ENCODE measurements at regions not wholly inside any gene's neighbourhood (a gene's known extent, or its start where the extent isn't known, plus 50 kb on each side); places are given as distances from the start of the nearest gene placed in this dataset.

- ChIA-PET POLR2A (ENCODE audit: unreplicated experiment) (no interaction called here), CTCF (no interaction called here)
- Histone ChIP-seq H4K5ac (ENCODE audit: low read depth, low read length) (no peak overlapping the region), H2BK120ac (ENCODE audit: low read depth, low read length) (no peak overlapping the region), H2BK5ac (ENCODE audit: low read depth, low read length, poor library complexity, severe bottlenecking) (no peak overlapping the region), H3K4me1 (ENCODE audit: control insufficient read depth, insufficient read depth, low read length) (no peaks in the 10 kb centered on the region), H2AFZ (replicated peaks; ENCODE audit: low read length, poor library complexity) (no peak overlapping the region), H3K4ac (ENCODE audit: low read depth, low read length) (no peak overlapping the region), H3K9me1 (ENCODE audit: insufficient read depth, low read length) (no peaks in the 10 kb centered on the region), H3K4me3 (ENCODE audit: insufficient read depth, low read depth, low read length) (no peak overlapping the region), H3K23ac (ENCODE audit: low read depth, low read length) (no peak overlapping the region), H3K9me3 (ENCODE audit: control insufficient read depth, insufficient read depth, low read length) (no peaks in the 10 kb centered on the region; the same call in 1 of the 2 replicates), H4K8ac (ENCODE audit: low read depth in 2 of 2, low read length in 2 of 2) (no peak overlapping the region), H3K27ac (ENCODE audit: insufficient read depth, low read length) (no peak overlapping the region), H4K20me1 (ENCODE audit: insufficient read depth, low read length) (no peaks in the 10 kb centered on the region), H3K27me3 (ENCODE audit: control insufficient read depth, insufficient read depth, low read length) (no peaks in the 10 kb centered on the region), H3K79me1 (ENCODE audit: low read depth in 1 of 2, low read length in 2 of 2) (no peaks in the 10 kb centered on the region), H3K14ac (replicated peaks; ENCODE audit: low read depth, low read length) (no peak overlapping the region), H3K56ac (ENCODE audit: extremely low read depth, insufficient read depth, low read length) (no peak overlapping the region), H2AK5ac (ENCODE audit: low read depth, low read length) (no peak overlapping the region), H2BK15ac (ENCODE audit: low read depth, low read length) (no peak overlapping the region), H3K18ac (ENCODE audit: low read depth, low read length) (no peak overlapping the region), H3K36me3 (ENCODE audit: control insufficient read depth, insufficient read depth, low read length) (no peaks in the 10 kb centered on the region), H3K4me2 (ENCODE audit: low read depth, low read length) (no peak overlapping the region), H2BK20ac (ENCODE audit: low read depth, low read length) (no peak overlapping the region), H3K9ac (ENCODE audit: low read depth, low read length) (no peak overlapping the region), H4K91ac (ENCODE audit: insufficient read depth, low read depth, low read length) (no peak overlapping the region), H2AK9ac (replicated peaks; ENCODE audit: low read depth, low read length, poor library complexity) (no peak overlapping the region)
- no CpG with 5 or more reads among the region's 4 CpGs for WGBS, 2 experiments (ENCODE audit: extremely low coverage in 2 of 2, insufficient read length in 1 of 2)
- intact Hi-C loops (cut with micrococcal nuclease) (no loop called here), in situ Hi-C loops (cut with MboI; ENCODE audit: low sequenced_read_pairs) (no loop called here), dilution Hi-C loops (cut with HindIII; ENCODE audit: low sequenced_read_pairs, unreplicated experiment) (no loop called here)
- DNase-seq (no peak), ATAC-seq (ENCODE audit: low read depth) (no peak)
- BruUV-seq (replicated peaks): no TSS peak
- TF ChIP-seq ELK1 (IDR thresholded peaks at IDR 0.05; ENCODE audit: borderline replicate concordance, low read depth, low read length) (no peak), MXI1 (IDR thresholded peaks at IDR 0.05; ENCODE audit: borderline replicate concordance, low read depth, low read length) (no peak), SMC3 (IDR thresholded peaks at IDR 0.05; ENCODE audit: low read depth, low read length) (no peak), NFE2L2 (IDR thresholded peaks at IDR 0.05; ENCODE audit: low read depth, low read length) (no peak), BHLHE40 (IDR thresholded peaks at IDR 0.05; ENCODE audit: low read depth, low read length) (no peak), CTCF (conservative IDR thresholded peaks at IDR 0.05; ENCODE audit: low read depth, low read length) (no peak), CEBPB (IDR thresholded peaks at IDR 0.05; ENCODE audit: low read depth, low read length) (no peak)
Observed at GRCh38 chr4:102163404-102164140, 181.7 kb downstream of the SLC39A8 start.
